Inflammatory macrophage (primary cell): ENCODE measurements at regions not wholly inside any gene's neighbourhood (a gene's known extent, or its start where the extent isn't known, plus 50 kb on each side); places are given as distances from the start of the nearest gene placed in this dataset.

ENCODE experiments used
- DNase-seq, 2 donors: peaks; one replicate each; pipeline ENCODE4 v3.0.0-alpha.2; 2020 to 2022

GRCh38 chr20:6692566-6693173 lies 74.8 kb upstream of the BMP2 start:
- no peak for DNase-seq

- no peak for DNase-seq
These were observed 76.0 kb upstream of the BMP2 start for GRCh38 chr20:6691516-6691915.

GRCh38 chr20:6689339-6689973 lies 78.0 kb upstream of the BMP2 start:
- DNase-seq: no peak

- no peak for DNase-seq
These were observed 81.3 kb upstream of the BMP2 start for GRCh38 chr20:6686171-6686570.

- no peak for DNase-seq
These were observed 81.9 kb upstream of the BMP2 start for GRCh38 chr20:6685626-6686025.

GRCh38 chr20:6685181-6685582 lies 82.3 kb upstream of the BMP2 start:
- DNase-seq: no peak

- no peak for DNase-seq
These were observed 84.2 kb upstream of the BMP2 start for GRCh38 chr20:6683021-6683977.

GRCh38 chr20:6680854-6681253 lies 86.6 kb upstream of the BMP2 start:
- no peak for DNase-seq

GRCh38 chr20:6680441-6680840 lies 87.0 kb upstream of the BMP2 start:
- no peak for DNase-seq

- DNase-seq: no peak
These were observed 88.4 kb upstream of the BMP2 start for GRCh38 chr20:6679086-6679485.

GRCh38 chr20:6678101-6678500 lies 89.4 kb upstream of the BMP2 start:
- no peak for DNase-seq

GRCh38 chr20:6674831-6675230 lies 92.7 kb upstream of the BMP2 start:
- no peak for DNase-seq

- no peak for DNase-seq
These were observed 94.4 kb upstream of the BMP2 start for GRCh38 chr20:6673071-6673470.

- DNase-seq: no peak
These were observed 95.7 kb upstream of the BMP2 start for GRCh38 chr20:6671829-6672228.

- DNase-seq: no peak
These were observed 98.9 kb upstream of the BMP2 start for GRCh38 chr20:6668546-6668945.

- no peak for DNase-seq
These were observed 101.7 kb upstream of the BMP2 start for GRCh38 chr20:6665621-6666355.

- DNase-seq: no peak
These were observed 102.3 kb upstream of the BMP2 start for GRCh38 chr20:6665161-6665560.

GRCh38 chr20:6664574-6664973 lies 102.9 kb upstream of the BMP2 start:
- no peak for DNase-seq

- no peak for DNase-seq
These were observed 103.6 kb upstream of the BMP2 start for GRCh38 chr20:6663751-6664388.

GRCh38 chr20:6663104-6663503 lies 104.4 kb upstream of the BMP2 start:
- DNase-seq: no peak

GRCh38 chr20:6662309-6662708 lies 105.2 kb upstream of the BMP2 start:
- DNase-seq: no peak

- DNase-seq: no peak
These were observed 107.0 kb upstream of the BMP2 start for GRCh38 chr20:6660441-6660840.
